GM21717 (cell line): ENCODE measurements at regions not wholly inside any gene's neighbourhood (a gene's known extent, or its start where the extent isn't known, plus 50 kb on each side); places are given as distances from the start of the nearest gene placed in this dataset.

Experiments used
- ATAC-seq: cut with Tn5 transposase; IDR thresholded peaks from one replicate; pipeline ENCODE4 v1.9.1; 2021; ENCODE audit warnings: mild to moderate bottlenecking, moderate library complexity; ENCODE audit not compliant: unreplicated experiment

DNA sequence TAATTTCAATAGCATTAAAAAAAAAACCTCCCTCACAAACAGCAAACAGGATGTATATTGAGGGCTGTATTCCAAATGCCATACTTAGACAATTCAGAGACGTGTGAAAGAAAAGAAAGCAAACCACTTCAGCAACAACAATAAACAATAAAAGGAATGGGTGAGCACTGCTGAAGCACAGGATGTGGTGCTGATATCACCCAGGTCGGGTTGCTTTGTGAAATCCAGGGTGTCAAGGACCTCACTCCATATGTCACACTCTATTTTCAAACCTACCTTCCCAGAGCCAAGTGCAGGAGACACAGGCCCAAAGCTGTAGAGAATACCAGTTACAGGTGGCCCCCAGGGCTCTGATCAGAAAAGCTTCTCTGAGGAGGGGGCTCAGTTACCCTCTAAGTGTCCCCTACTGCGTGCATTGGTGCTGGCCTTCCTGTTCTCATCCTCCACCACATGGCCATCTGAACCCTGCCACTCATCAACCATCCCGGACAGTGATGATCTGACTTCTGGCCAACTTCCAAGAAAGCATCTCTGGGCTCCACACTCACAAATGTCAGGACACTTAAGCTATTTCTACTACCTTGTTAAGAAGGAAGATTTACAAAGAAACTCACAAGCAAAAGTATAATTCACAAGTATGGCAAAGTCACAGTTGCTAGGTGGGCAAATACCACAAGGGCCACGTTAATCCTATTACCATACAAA is 363.0 kb downstream of the SS18 start:
- no peak for ATAC-seq

GRCh38 chr18:25726298-25726697 is 364.1 kb downstream of the SS18 start:
- no peak for ATAC-seq

- no peak for ATAC-seq
Measured at GRCh38 chr18:25725501-25725900, 364.9 kb downstream of the SS18 start.

GRCh38 chr18:25724997-25725396 is 365.4 kb downstream of the SS18 start:
- ATAC-seq, result no peak

DNA sequence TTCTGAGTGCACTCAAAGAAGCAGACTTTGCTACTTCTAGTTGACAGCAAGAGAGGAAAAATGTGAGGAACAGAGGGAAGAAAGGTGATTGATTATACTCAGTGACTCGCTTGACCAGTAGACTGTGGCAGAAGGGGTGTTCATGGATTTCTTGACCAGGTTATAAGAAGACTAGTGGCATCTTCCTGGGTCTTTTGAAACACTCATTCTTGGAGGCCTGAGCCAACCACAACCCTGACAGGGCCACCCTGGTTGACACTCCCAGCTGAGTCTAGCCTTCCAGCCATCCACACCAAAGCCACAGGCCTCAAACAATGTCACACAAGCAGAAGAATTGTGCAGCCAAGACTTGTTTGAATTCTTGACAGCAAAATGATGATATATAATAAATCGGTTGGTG is 366.3 kb downstream of the SS18 start:
- ATAC-seq, result no peak

DNA sequence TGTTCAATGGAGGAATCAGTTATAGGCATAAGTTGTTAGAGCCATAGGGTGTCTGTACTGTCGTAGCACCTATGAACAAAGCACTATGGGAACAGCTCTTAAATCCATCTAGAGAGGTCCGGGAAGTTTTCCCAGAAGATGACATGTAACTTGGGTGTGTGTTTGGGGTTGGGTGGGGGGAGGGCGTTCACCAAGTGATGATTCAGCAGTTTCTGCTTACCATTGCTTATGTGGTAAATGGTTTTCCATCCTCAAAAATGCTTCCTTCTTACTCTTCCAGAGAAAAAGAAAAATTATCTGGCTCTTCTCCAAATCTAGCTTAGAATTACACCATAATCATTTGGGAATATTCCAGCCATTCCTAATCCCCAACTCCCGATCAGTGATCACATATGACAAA is 361.1 kb upstream of the ZNF521 start:
- no peak for ATAC-seq

GRCh38 chr18:25710981-25711380 is 359.0 kb upstream of the ZNF521 start:
- ATAC-seq, result no peak

- ATAC-seq, result no peak
Measured at GRCh38 chr18:25705650-25706049, 353.7 kb upstream of the ZNF521 start.

DNA sequence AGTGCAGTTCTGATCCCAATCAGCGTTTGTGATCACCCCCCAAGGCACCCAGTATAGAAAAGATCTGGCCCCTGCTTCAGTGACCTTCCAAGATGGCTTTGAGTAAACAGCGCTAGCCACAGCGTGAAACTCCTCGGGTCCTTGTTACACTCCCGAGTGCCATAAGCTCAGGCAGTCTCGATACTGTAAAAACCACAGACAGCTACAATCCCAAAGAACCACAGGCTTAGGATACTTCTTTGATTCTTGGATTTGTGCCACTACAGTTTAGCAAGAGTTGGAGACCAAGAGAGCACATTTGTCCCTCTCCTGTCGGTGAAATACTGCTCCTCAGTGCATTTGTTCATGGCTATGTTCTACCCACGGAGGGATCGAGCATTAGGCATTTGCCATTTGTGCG is 352.5 kb upstream of the ZNF521 start:
- ATAC-seq, result no peak

GRCh38 chr18:25704071-25704470 is 352.1 kb upstream of the ZNF521 start:
- no peak for ATAC-seq

- no peak for ATAC-seq
Measured at GRCh38 chr18:25701821-25702220, 349.9 kb upstream of the ZNF521 start.

DNA sequence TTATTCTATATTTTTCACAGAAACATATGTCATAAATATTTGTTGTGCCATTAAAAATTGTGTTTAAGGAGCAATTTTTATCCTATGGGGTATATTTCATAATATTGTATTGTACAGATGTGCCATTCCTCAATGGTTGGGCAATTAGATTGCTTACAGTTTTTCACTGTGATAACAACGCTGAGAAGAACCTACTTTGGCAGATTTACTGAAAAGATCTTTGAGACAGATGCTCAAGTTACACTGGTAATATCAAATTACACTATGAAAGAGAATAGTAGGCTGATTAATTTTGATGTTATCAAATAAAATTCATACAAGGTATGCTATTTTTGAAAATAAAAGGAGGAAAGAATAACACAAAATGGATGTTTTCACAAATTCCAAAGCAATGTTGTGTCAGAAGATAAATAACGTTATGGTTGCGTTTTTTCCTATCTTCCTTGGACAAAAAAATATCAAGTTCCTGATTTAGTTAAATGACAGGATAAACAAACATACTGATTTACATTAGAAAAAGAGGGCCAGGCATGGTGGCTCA is 335.1 kb upstream of the ZNF521 start:
- no peak for ATAC-seq

DNA sequence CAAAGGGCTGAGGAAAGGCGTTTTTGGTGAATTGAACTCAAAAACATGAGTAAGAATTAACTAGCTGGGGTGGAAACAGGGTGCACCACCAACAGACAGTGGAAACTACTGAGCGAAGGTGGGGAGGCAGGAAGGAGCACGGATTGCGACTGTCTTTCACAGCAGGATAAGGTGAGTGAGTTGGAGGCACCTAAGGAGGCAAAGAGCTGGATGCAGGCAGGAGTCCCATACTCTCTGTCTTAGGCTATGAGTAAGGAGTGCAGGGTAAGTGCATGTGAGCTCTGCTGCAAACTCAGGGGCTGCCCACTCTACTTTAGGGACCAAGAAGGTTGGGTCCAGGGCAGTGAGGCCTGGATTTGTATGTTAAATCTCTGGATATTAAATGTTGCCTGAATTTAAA is 333.1 kb upstream of the ZNF521 start:
- ATAC-seq, result no peak

- no peak for ATAC-seq
Measured at GRCh38 chr18:25679491-25679890, 327.5 kb upstream of the ZNF521 start.

- ATAC-seq, result no peak
Measured at GRCh38 chr18:25678221-25678620, 326.3 kb upstream of the ZNF521 start.

- ATAC-seq, result no peak
Measured at GRCh38 chr18:25675123-25675850, 323.3 kb upstream of the ZNF521 start.

DNA sequence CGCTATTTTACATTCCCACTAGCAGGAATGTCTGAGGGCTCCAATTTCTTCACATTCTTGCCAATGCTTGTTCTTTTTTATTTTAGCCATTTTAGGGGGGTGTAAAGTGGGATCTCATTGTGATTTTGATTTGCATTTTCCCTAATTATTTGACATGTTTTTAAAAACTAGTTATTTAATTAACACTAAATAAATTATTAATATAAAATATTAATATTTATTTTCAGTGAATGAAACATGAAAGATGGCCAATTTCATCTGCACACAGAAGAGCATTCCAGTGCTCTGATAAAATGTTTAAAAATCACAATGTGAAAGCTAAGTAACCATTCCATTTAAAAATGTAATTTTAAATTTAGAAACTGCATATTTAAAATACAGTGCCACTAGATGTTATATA is 322.2 kb upstream of the ZNF521 start:
- ATAC-seq, result no peak

- ATAC-seq, result no peak
Measured at GRCh38 chr18:25672490-25672889, 320.5 kb upstream of the ZNF521 start.

GRCh38 chr18:25669741-25670140 is 317.8 kb upstream of the ZNF521 start:
- ATAC-seq, result no peak

GRCh38 chr18:25662272-25662671 is 310.3 kb upstream of the ZNF521 start:
- ATAC-seq, result no peak

DNA sequence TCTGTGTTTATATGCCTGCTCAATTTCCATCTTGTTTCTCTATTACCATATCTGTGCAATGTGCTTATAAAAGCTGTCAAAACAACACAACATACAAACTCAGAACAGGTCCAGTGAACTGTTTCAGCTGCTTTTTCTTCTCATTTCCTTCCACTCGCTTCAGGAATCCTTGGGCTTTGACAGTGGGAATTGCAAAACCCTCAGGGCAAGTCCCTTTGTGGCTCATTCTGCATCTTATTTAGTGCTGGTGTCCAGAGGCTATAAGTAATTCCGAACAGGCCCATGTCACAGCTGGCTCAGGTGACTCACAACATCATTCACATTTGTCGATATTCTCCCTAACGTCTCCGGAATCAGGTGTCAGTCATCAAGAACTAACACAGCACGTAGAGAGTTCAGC is 309.9 kb upstream of the ZNF521 start:
- no peak for ATAC-seq

DNA sequence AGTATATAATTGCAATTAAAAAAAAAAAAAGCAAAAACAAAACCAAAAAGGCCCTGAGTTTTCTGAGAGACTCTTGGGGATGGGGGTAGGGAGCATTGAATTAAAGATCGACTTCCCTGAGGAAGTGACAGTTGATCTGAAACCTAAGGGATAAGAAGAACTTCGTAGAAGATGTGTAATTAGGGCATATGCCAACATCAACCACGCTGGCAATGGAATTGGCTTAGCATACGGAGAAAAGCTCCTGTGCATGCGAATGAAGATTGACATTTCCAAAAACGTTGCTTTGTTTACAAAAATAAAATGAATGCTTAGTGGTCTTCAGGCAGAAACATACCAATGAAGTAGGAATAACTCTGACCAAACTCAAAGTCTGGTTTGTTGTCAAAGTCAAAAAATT is 307.6 kb upstream of the ZNF521 start:
- no peak for ATAC-seq
